Progenitor cell of endocrine pancreas (in vitro differentiated cells): ENCODE measurements at regions not wholly inside any gene's neighbourhood (a gene's known extent, or its start where the extent isn't known, plus 50 kb on each side); places are given as distances from the start of the nearest gene placed in this dataset.

ENCODE experiments used
- DNase-seq: peaks from one replicate; pipeline ENCODE4 v3.0.0; 2021; ENCODE audit warnings: low spot score; ENCODE audit not compliant: unreplicated experiment
- H3K27ac Mint-ChIP-seq: 2 replicates; pipeline ENCODE4 v1.8.0; 2021; ENCODE audit warnings: mild to moderate bottlenecking, moderate library complexity, mixed read lengths
- H3K27me3 Mint-ChIP-seq: 2 replicates; pipeline ENCODE4 v1.8.0; 2021; ENCODE audit warnings: mixed read lengths
- H3K36me3 Mint-ChIP-seq: 2 replicates; pipeline ENCODE4 v1.8.0; 2022; ENCODE audit warnings: mixed read lengths; ENCODE audit not compliant: insufficient read depth
- H3K4me1 Mint-ChIP-seq: 2 replicates; pipeline ENCODE4 v1.8.0; 2021; ENCODE audit warnings: low read depth, mixed read lengths
- H3K4me3 Mint-ChIP-seq: 2 replicates; pipeline ENCODE4 v1.8.0; 2021; ENCODE audit warnings: low read depth, mild to moderate bottlenecking, moderate library complexity, mixed read lengths
- H3K9me3 Mint-ChIP-seq: 2 replicates; pipeline ENCODE4 v1.8.0; 2021; ENCODE audit warnings: low read depth, mixed read lengths
- TF ChIP-seq, protein P1 (sequence below): fragments of 200-600 bp; sonication (generic); IDR thresholded peaks from one replicate; pipeline ENCODE4 v1.5.0; 2021; ENCODE audit warnings: antibody characterized with exemption, mild to moderate bottlenecking; ENCODE audit not compliant: unreplicated experiment

DNA sequence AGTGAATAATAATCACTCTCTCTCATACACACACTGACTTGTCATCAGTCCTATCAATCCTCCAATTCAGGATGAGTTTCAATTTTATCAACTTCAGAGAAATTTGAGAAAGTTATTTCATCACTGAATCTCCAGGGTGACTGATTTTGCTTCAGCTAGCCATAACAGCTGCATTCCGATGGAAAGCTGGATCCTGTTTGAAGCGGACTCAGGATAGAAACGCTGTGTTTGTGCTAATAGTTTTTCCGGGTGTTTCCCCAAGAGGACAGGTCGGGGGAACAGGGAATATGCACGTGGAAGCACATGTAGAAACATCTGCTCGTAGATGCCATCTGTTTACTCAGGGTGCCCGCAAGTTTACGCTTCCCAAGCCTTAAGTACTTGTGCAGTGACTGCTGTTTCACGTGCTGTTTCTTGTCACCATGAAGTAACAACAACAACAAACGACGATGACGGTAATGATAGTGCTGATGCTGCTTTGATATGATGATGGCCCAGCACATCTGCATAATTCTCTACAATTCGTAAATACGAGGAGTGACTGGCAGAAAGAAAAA is 263.7 kb upstream of the DAPK1 start:
- no peaks in the 10 kb centered on the region for H3K27me3 Mint-ChIP-seq
- DNase-seq = no peak

GRCh38 chr9:87234854-87235253 is 262.8 kb upstream of the DAPK1 start:
- Mint-ChIP-seq H3K4me1 (no peaks in the 10 kb centered on the region), H3K27me3 (no peaks in the 10 kb centered on the region), H3K9me3 (peaks cover 11% of the 10 kb centered on the region), H3K36me3 (peaks cover 1% of the 10 kb centered on the region), H3K4me3 (no peak overlapping the region), H3K27ac (no peak overlapping the region)
- TF ChIP-seq, protein P1, sequence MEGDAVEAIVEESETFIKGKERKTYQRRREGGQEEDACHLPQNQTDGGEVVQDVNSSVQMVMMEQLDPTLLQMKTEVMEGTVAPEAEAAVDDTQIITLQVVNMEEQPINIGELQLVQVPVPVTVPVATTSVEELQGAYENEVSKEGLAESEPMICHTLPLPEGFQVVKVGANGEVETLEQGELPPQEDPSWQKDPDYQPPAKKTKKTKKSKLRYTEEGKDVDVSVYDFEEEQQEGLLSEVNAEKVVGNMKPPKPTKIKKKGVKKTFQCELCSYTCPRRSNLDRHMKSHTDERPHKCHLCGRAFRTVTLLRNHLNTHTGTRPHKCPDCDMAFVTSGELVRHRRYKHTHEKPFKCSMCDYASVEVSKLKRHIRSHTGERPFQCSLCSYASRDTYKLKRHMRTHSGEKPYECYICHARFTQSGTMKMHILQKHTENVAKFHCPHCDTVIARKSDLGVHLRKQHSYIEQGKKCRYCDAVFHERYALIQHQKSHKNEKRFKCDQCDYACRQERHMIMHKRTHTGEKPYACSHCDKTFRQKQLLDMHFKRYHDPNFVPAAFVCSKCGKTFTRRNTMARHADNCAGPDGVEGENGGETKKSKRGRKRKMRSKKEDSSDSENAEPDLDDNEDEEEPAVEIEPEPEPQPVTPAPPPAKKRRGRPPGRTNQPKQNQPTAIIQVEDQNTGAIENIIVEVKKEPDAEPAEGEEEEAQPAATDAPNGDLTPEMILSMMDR = no peak
- DNase-seq = no peak

More for the DNA sequence above, 263.7 kb upstream of the DAPK1 start:
- TF ChIP-seq, protein P1 = no peak
- Mint-ChIP-seq H3K27ac (no peak overlapping the region), H3K4me3 (no peak overlapping the region), H3K9me3 (peaks cover 11% of the 10 kb centered on the region), H3K4me1 (no peaks in the 10 kb centered on the region), H3K36me3 (peaks cover 1% of the 10 kb centered on the region)

DNA sequence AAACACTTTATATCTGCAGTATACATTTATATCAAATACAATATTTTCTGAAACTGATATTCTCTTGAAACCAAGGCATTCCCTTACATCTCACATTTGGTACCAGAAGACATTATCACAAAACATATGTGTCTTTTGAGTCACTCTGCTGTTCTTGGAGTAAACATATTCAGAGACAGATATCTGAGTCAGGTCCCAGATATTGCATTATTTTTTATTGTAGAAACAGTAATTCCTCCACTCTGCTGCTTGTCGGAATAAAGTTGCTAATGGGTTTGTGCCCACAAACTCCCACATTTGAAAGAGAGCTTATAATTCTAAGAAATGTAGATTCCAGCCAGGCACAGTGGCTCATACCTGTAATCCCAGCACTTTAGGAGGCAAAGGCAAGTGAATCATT is 261.1 kb upstream of the DAPK1 start:
- H3K4me3 Mint-ChIP-seq = no peak overlapping the region
- TF ChIP-seq, protein P1 = no peak
- H3K27me3 Mint-ChIP-seq = no peaks in the 10 kb centered on the region
- H3K4me1 Mint-ChIP-seq = no peaks in the 10 kb centered on the region
- peaks cover 1% of the 10 kb centered on the region for H3K36me3 Mint-ChIP-seq
- no peak overlapping the region for H3K27ac Mint-ChIP-seq
- H3K9me3 Mint-ChIP-seq = peaks cover 8% of the 10 kb centered on the region
- DNase-seq = no peak

- no peak overlapping the region for H3K4me3 Mint-ChIP-seq
- TF ChIP-seq, protein P1 = no peak
- H3K36me3 Mint-ChIP-seq = peaks cover 1% of the 10 kb centered on the region
- H3K27me3 Mint-ChIP-seq = no peaks in the 10 kb centered on the region
- H3K4me1 Mint-ChIP-seq = no peaks in the 10 kb centered on the region
- no peak overlapping the region for H3K27ac Mint-ChIP-seq
- H3K9me3 Mint-ChIP-seq = peaks cover under 1% of the 10 kb centered on the region
- DNase-seq = no peak
These were observed 260.3 kb upstream of the DAPK1 start for GRCh38 chr9:87237336-87237735.

DNA sequence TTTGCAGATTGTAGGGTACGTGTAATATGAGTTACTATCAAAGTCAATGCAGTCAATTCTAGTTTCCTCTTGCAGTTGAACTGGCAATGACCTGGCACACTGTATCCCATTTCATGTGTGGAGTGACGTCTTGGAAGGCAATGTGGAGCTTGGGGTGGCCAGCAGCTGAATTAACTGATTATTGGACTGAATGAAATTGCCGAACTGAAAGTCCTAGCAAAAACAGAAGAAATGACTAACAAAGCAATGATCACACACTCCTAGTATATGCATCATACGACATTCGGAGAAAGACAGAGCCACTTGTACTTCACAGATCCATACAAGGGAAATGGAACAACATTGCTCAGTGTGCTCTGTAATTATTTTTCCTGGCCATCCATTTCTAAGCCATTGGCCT is 259.1 kb upstream of the DAPK1 start:
- Mint-ChIP-seq H3K4me3 (no peak overlapping the region), H3K4me1 (no peaks in the 10 kb centered on the region), H3K9me3 (no peaks in the 10 kb centered on the region), H3K27ac (no peak overlapping the region), H3K27me3 (no peaks in the 10 kb centered on the region), H3K36me3 (no peaks in the 10 kb centered on the region)
- no peak for DNase-seq
- TF ChIP-seq, protein P1 = no peak
